Loucy (cell line): ENCODE measurements at regions not wholly inside any gene's neighbourhood (a gene's known extent, or its start where the extent isn't known, plus 50 kb on each side); places are given as distances from the start of the nearest gene placed in this dataset.

Source experiments
- H2AFZ ChIP-seq: fragments of 200-600 bp; sonication (generic); 2 replicates; pipeline ENCODE4 v1.6.0; 2016; ENCODE audit warnings: antibody characterized with exemption, mild to moderate bottlenecking, low read length, moderate library complexity
- H3F3A ChIP-seq: fragments of 200-600 bp; 2 replicates; pipeline ENCODE4 v1.6.0; 2016; ENCODE audit warnings: antibody characterized with exemption, low read depth, mild to moderate bottlenecking
- H3K27me3 ChIP-seq: fragments of 200-600 bp; sonication (generic); 2 replicates; pipeline ENCODE4 v1.6.1; 2014; ENCODE audit warnings: low read length, mild to moderate bottlenecking; ENCODE audit not compliant: insufficient read depth, poor library complexity, severe bottlenecking
- H3K36me3 ChIP-seq: fragments of 200-600 bp; sonication (generic); 2 replicates; pipeline ENCODE4 v1.6.1; 2016; ENCODE audit warnings: low read length; ENCODE audit not compliant: insufficient read depth
- H3K4me1 ChIP-seq: fragments of 200-600 bp; sonication (generic); 2 replicates; pipeline ENCODE4 v1.5.1; 2014; ENCODE audit warnings: low read length, mild to moderate bottlenecking; ENCODE audit not compliant: insufficient read depth, poor library complexity, severe bottlenecking
- H3K4me2 ChIP-seq: fragments of 200-600 bp; sonication (generic); 2 replicates; pipeline ENCODE4 v1.6.0; 2014; ENCODE audit warnings: antibody characterized with exemption, low read length, low read depth, mild to moderate bottlenecking; ENCODE audit not compliant: poor library complexity, severe bottlenecking
- H3K4me3 ChIP-seq: fragments of 200-600 bp; sonication (generic); 2 replicates; pipeline ENCODE4 v1.5.1; 2014; ENCODE audit warnings: low read length, mild to moderate bottlenecking, mixed read lengths; ENCODE audit not compliant: poor library complexity, severe bottlenecking
- H3K79me2 ChIP-seq: fragments of 200-600 bp; sonication (generic); 2 replicates; pipeline ENCODE4 v1.6.1; 2014; ENCODE audit warnings: low read length; ENCODE audit not compliant: insufficient read depth
- H3K9ac ChIP-seq: fragments of 200-600 bp; sonication (generic); 2 replicates; pipeline ENCODE4 v1.6.0; 2014; ENCODE audit warnings: mild to moderate bottlenecking, low read depth, low read length, moderate library complexity; ENCODE audit not compliant: poor library complexity, severe bottlenecking
- H3K9me2 ChIP-seq: fragments of 200-600 bp; sonication (generic); replicated peaks from 2 replicates; pipeline ENCODE4 v1.6.1; 2016; ENCODE audit warnings: low read depth, low read length, mixed read lengths
- H3K9me3 ChIP-seq: fragments of 200-600 bp; sonication (generic); 2 replicates; pipeline ENCODE4 v1.6.1; 2014; ENCODE audit warnings: mild to moderate bottlenecking, antibody characterized with exemption, low read length, low read depth; ENCODE audit not compliant: insufficient read depth
- H4K20me1 ChIP-seq: fragments of 200-600 bp; sonication (generic); 2 replicates; pipeline ENCODE4 v1.6.0; 2014; ENCODE audit warnings: antibody characterized with exemption, low read length, mild to moderate bottlenecking; ENCODE audit not compliant: insufficient read depth, poor library complexity, severe bottlenecking
- EZH2phosphoT487 ChIP-seq: fragments of 200-600 bp; IDR thresholded peaks from 2 replicates; pipeline ENCODE4 v1.6.1; 2018; ENCODE audit warnings: antibody characterized with exemption, mild to moderate bottlenecking, moderate library complexity, borderline replicate concordance
- TF ChIP-seq, protein P1 (sequence below): fragments of 200-600 bp; sonication (generic); conservative IDR thresholded peaks from 2 replicates; pipeline ENCODE4 v1.5.1; 2014; ENCODE audit warnings: mild to moderate bottlenecking, antibody characterized with exemption, low read length

DNA sequence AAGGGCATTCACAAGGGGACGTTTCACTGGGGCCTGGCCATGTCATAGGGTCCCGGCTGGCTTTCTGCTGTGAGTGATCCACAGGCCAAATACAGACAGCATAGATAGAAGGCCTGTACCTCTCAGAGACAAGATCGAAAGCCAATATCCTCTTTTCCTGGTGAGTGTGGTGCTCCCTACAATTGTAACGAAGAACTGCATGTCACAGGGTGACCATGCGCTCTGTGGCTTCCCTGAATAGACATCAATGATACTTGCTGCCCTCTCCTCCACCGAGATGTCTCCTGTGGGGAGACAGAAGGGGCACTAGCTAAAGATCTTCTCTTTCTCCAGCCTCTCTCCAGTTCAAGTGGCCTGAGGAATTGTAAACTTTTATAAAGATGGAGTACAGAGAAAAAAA is 226.1 kb upstream of the POU2AF2 start:
- Histone ChIP-seq H3K4me3 (no peak overlapping the region), H3K9ac (no peak overlapping the region), H3K9me3 (no peaks in the 10 kb centered on the region), H3K36me3 (no peaks in the 10 kb centered on the region), H2AFZ (no peak overlapping the region), H3F3A (no peaks in the 10 kb centered on the region), H3K9me2 (no peaks in the 10 kb centered on the region), H3K79me2 (no peaks in the 10 kb centered on the region), H3K4me1 (no peaks in the 10 kb centered on the region), H3K4me2 (no peak overlapping the region), H4K20me1 (no peaks in the 10 kb centered on the region), H3K27me3 (no peaks in the 10 kb centered on the region)
- no peak for TF ChIP-seq EZH2phosphoT487
- TF ChIP-seq, protein P1, sequence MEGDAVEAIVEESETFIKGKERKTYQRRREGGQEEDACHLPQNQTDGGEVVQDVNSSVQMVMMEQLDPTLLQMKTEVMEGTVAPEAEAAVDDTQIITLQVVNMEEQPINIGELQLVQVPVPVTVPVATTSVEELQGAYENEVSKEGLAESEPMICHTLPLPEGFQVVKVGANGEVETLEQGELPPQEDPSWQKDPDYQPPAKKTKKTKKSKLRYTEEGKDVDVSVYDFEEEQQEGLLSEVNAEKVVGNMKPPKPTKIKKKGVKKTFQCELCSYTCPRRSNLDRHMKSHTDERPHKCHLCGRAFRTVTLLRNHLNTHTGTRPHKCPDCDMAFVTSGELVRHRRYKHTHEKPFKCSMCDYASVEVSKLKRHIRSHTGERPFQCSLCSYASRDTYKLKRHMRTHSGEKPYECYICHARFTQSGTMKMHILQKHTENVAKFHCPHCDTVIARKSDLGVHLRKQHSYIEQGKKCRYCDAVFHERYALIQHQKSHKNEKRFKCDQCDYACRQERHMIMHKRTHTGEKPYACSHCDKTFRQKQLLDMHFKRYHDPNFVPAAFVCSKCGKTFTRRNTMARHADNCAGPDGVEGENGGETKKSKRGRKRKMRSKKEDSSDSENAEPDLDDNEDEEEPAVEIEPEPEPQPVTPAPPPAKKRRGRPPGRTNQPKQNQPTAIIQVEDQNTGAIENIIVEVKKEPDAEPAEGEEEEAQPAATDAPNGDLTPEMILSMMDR, result no peak

DNA sequence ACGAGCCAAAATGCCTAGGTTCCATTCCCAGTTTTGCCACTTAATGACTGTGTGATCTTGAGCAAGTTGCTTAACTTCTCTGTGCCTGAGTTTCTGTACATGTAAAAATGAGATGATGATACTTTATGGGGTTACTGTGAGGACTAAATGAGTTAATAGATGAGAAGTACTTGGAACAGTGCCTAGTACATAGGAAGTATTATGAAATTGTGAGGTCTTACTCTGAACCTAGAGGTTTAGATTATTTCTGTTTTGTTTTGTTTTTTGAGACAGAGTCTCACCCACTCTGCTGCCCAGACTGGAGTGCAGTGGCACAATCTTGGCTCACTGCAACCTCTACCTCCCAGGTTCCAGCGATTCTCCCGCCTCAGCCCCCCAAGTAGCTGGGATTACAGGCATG is 227.0 kb upstream of the POU2AF2 start:
- Histone ChIP-seq H3F3A (no peaks in the 10 kb centered on the region), H3K4me1 (no peaks in the 10 kb centered on the region), H3K9me2 (no peaks in the 10 kb centered on the region), H3K9ac (no peak overlapping the region), H3K79me2 (no peaks in the 10 kb centered on the region), H2AFZ (no peak overlapping the region), H3K36me3 (no peaks in the 10 kb centered on the region), H3K27me3 (no peaks in the 10 kb centered on the region), H3K4me2 (no peak overlapping the region), H3K4me3 (no peak overlapping the region), H3K9me3 (no peaks in the 10 kb centered on the region), H4K20me1 (no peaks in the 10 kb centered on the region)
- no peak for TF ChIP-seq EZH2phosphoT487
- TF ChIP-seq, protein P1, result no peak

DNA sequence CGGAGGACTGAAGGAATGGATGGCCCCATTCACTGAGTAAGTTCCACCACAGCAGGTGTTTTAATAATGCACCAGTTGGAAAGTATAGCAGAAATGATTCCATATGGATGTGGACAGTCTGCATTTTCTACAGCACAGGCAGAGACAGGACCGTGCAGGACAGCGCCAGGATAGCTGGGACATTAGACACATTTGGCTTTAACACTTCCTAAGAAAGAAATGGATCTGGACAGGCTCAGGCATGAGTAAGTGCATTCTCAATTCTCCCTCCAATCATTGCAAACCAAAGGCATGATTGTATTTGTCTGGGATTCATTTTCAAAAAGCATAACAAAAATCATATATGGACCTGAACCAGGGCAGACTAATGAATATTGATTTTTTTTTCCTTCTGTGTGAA is 233.0 kb upstream of the POU2AF2 start:
- no peak for TF ChIP-seq EZH2phosphoT487
- TF ChIP-seq, protein P1, result no peak
- no peaks in the 10 kb centered on the region for H3F3A ChIP-seq
- no peak overlapping the region for H3K9ac ChIP-seq
- H3K9me2 ChIP-seq, result no peaks in the 10 kb centered on the region
- no peak overlapping the region for H3K4me3 ChIP-seq
- H3K9me3 ChIP-seq, result no peaks in the 10 kb centered on the region
- no peak overlapping the region for H3K4me2 ChIP-seq
- H3K36me3 ChIP-seq, result no peaks in the 10 kb centered on the region
- H3K4me1 ChIP-seq, result no peaks in the 10 kb centered on the region
- H3K79me2 ChIP-seq, result no peaks in the 10 kb centered on the region
- no peaks in the 10 kb centered on the region for H4K20me1 ChIP-seq
- no peak overlapping the region for H2AFZ ChIP-seq
- no peaks in the 10 kb centered on the region for H3K27me3 ChIP-seq
